HG03139 (cell line): ENCODE measurements at regions not wholly inside any gene's neighbourhood (a gene's known extent, or its start where the extent isn't known, plus 50 kb on each side); places are given as distances from the start of the nearest gene placed in this dataset.
"Not testable (repeated sequence)": the region's sequence is repeated elsewhere in the genome, so short reads cannot be mapped to it uniquely, and the experiment has no call there.

ENCODE experiments used
- ATAC-seq: cut with Tn5 transposase; IDR thresholded peaks from one replicate; pipeline ENCODE4 v1.9.1; 2021; ENCODE audit not compliant: unreplicated experiment

DNA sequence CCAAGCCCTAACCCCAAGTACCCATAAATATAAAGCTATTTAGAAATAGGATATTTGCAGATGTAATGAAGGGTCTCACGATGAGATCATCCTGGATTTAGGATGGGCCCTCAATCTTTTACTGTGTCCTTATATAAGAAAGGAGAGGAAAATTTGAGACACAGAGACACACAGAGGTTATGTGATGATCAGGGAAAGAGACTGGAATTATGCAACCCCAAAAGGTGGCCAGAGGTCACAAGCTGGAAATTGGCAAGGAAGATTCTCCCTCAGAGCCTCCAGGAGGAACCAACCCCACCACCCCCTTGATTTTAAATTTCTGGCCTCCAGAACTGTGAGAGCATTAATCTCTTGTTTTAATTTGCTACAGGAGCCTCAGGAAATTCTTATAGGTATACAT is 334.9 kb upstream of the PRICKLE1 start:
- ATAC-seq: no peak

DNA sequence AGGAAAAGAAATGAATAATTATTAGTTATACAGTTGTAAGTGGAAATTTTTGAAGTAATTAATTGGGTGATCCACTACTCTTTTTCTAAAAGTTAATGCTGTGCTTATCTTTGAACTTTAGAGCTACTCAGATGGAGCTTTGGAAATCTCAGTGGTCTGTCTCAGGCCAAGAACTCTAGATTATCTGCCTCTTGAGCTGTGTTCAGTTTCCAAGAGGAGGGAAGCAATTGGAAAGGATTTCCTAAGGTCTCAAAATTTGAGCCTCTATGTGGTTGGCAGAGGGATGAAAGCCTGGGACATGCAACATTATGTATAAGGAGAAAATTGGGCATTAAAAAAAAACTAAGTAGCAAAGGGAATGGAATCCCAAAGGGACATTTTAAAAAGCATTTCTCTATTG is 334.0 kb upstream of the PRICKLE1 start:
- ATAC-seq: no peak

DNA sequence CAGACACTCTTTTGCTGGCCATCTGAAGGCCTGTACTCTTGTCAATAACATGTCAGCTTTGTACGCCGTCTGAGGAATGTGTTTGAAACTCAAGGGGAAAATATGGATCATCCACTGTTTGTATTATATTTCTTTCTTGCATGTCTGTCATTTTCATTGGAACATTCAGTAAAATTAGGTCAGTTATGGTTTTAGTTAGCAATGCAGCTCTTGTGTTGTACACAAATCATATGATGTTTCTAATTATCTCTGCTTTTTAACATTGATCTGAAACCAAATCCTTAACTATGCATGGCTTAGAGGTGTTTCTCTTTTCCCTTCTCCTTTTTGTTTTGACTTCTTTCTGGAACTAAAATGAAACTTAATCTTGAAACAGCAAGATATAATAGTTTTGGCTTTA is 333.6 kb upstream of the PRICKLE1 start:
- ATAC-seq: no peak

DNA sequence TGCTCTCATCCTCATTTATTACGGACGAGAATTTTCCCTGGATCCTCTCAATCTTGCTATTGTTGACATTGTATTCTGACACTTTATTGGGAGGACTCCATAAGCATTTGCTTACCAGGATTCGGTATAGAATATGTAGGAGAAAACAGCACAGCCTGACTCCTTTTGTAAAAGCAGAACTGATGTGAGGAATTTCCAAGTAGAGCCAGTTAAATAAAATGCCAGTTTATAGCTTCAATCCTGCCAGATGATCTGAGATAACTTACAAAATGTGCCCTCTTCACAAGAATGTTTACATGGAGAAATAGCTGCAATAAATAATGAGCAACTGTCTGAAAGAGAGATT is 332.9 kb upstream of the PRICKLE1 start:
- ATAC-seq: no peak

DNA sequence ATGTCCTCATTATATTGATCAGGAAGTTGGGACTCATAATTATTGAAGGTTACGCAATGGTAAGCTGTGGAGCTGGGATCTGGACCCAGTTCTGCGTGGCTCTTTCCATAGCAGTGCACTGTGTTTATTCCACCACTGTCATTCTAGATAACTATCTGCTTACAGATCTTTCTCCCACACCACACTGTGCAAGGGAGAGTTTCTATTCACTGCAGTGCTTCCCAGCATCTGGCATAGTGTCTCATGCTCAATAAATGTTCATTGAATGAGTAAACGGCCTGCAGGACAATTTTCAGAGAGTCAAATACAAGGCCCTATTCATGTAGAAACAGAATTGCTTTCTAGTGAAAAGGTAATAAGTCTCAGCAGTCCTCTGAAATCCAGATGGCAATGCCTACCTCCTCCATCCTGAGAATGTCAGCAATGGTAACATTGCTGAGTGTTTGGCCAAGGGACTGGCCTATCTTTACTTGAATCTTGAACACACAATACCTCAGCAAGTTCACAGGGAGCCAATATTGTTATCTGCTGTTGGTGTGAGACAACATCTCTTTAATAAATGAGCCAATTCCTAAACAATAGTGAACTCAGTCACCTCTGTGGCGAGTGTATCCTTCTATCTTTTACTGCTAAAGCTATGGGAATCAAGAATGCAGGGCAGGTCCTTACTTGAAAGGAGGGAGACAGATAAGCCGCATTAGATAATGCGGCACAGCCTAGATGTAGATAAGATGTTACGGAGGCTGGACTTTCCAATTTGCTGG is 332.4 kb upstream of the PRICKLE1 start:
- ATAC-seq: no peak

DNA sequence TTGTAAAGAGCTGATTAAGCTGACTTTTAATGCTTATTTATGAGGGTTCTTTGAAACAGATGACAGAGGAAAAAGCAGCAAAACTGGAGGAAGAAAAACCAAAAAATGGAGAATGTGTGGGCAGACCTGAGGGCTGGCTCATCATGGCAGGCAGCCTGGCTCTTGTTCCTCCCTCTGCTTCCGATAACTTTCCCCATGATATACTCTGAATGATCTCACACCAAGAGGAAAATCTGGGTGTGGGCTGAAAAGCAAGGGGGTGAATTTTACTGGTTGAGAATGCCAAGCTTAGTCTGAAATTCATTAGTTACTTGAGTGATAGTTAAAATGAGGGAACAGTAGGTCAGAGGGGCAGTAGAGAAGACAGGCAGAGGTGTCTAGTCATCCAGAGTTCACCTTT is 330.1 kb upstream of the PRICKLE1 start:
- ATAC-seq: no peak

DNA sequence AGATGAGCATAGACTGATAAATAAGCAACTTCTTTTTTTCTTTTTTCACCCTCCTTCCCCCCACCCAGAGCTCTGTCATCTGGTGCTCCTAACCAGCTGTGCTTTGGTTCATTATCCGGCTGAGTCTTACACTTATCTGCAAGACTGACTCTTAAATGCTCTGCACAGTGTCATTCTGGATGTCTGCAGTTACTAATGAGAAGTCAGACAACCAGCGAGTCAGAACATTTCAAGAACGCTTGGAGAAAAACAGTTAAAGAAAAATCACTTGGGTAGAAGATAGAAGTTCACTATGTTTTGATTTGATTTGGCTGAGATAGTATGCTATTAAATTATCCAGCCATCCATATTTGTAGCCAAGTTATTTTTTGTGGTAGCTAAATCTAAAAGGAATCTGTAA is 328.9 kb upstream of the PRICKLE1 start:
- ATAC-seq: no peak

DNA sequence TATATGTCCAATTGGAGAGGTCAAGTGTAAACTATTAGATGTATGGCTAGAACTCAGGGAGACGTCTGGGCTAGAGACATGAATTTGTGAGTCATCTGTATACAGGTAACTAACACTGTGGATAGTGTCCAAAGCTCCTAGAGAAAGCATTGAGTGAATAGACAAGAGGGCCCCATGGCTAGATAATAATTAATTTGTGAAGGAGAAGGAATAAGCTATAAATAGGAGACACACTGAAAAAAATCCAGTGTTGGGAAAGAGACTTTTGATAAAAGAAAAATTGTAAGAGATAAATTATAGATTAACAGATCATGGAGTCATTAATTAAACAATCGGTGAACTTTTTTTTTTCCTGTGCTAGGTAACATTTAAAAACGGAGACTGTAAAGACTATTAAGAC is 326.6 kb upstream of the PRICKLE1 start:
- no peak for ATAC-seq

DNA sequence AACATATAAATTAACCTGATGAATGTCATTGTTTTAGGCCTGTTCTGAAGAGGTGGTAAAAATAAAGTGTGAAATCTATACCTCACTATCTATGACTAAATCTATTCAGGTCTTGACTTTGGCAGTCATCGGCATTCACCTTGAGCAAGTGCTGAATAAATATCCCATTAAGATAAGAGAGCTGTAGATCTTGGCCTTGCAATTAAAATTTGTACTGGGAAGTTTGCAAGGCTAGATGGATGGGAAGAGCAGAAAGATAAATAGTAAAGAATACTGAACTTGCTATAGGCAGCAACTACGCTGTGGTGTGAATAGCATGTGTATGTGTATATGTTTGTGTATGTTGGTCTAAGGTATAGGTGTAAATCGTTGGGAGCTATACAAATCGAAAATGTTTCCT is 325.9 kb upstream of the PRICKLE1 start:
- ATAC-seq: no peak

DNA sequence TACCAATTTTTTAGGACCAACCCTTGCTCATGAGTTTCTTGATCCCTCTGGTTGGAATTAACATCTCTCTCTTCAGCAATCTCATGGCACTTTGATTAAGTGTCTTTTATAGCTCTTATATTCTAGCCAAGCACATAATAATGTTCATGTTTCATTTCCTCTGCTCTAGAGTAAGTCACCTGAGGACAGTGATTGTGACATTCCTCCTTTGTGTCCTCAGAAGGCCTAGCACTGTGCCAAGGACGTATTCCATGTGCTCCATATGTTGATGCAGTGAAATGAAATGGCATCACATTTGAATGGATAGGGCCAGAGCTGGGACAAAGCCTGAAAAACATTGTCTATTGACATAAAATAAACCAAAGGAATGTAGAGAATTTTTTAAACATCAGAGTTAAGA is 322.8 kb upstream of the PRICKLE1 start:
- no peak for ATAC-seq

DNA sequence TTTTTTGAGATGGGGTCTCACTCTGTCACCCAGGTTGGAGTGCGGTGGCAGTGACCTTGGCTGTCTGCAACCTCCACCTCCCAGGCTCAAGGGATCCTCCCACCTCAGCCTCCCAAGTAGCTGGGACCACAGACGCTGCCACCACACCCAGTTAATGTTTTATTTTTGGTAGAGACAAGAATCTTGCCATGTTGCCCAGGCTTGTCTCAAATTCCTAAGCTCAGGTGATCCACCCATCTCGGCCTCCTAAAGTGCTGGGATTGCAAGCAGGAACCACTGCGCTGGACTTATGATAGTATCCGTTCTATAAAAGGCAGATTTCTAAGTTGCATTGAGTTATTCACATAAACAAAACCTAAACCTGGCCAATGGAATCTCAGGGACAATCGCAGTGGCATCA is 321.1 kb upstream of the PRICKLE1 start:
- no peak for ATAC-seq

DNA sequence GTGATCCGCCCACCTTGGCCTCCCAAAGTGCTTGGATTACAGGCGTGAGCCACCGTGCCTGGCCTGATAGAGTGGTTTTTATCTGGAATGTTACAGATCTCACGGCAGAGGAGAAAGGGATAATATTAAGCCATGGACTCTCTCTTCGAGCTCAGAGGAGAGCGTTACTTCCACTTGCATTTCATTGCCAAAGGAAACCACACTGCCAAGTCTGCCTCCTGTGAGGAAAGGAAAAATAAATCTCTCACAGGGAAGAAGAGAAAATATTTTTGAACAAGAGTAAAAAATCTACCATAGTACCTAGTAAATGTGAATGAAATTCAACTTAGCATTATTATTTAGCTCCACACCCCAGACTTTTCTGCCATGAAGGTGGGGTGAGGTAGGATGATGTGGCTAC is 319.2 kb upstream of the PRICKLE1 start:
- no peak for ATAC-seq

DNA sequence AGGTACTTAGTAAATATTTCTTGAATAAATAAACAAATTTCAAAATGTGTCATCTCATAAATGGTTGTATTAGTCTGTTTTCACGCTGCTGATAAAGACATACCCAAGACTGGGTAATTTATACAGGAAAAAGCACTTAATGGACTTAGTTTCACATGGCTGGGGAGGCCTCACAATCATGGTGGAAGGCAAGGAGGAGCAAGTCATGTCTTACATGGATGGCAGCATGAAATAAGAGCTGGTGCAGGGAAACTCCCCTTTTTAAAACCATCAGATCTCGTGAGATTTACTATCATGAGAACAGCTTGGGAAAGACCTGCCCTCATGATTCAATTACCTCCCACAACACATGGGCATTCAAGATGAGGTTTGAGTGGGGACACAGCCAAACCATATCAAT is 317.3 kb upstream of the PRICKLE1 start:
- not testable (repeated sequence) for ATAC-seq

DNA sequence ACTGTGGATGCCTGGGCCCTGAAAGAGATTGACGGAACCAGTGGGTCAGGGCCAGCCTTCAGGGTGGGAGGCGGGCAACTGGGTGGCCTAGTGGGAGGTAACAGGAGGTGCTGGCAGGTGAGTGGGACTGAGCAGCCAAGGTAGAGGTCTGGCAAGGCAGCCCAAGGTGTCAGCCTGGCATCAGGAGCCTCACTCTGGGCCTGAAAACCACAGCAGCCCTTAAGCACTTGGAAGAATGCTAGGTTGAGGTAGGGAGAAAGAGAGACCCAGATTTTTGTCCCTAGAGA is 315.8 kb upstream of the PRICKLE1 start:
- no peak for ATAC-seq

DNA sequence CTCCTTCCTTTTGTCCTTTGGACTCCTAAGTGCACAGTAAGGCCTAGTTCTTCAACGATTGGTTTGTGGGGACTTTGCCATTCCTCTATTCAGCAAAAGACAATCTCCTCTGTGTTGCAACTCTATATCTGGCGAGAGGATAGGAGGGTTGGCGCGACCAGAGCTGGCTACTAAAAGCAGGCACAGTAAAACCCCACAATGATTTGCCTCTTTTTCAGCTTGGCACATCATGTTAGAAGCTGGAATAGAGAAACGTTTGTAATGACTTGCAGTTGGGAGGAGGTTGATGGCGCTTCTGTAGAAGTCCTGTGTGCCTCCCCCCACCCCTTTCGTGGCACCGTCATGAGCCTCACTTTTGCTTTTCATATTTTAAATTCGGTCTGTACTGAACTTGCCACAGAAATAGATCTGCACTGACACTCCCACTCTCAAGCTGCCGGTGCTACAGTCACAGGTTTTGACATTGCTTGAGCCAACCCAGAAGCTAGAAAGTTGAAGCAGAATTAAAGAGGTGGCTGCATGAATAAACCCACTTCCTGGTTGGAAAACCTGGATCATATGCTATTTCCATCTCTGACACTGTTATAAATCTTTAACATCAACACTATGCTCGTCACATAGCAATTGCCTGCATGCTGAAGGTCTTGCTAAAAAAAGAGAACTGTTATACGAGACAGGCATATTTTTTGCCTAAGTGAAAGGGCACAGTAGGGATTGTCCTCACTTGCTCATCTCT is 315.3 kb upstream of the PRICKLE1 start:
- no peak for ATAC-seq

DNA sequence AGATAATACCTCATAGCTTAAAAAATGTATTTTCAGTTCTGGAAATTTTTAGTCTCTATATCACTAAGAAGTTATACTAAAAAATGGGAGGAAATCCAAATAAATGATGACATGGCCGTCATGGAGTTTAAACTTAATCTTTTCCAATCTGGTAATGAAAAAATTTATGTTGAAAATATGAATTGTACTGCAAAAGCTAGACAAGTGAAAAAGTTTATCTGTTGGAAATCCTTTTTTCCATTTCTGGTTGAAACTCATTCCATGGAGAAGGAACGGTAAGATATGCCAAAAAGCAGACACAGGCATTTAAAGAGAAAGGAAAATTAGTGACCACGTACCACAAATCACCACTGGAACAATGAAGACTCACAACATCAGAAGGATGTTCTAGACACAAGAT is 314.2 kb upstream of the PRICKLE1 start:
- ATAC-seq: no peak

DNA sequence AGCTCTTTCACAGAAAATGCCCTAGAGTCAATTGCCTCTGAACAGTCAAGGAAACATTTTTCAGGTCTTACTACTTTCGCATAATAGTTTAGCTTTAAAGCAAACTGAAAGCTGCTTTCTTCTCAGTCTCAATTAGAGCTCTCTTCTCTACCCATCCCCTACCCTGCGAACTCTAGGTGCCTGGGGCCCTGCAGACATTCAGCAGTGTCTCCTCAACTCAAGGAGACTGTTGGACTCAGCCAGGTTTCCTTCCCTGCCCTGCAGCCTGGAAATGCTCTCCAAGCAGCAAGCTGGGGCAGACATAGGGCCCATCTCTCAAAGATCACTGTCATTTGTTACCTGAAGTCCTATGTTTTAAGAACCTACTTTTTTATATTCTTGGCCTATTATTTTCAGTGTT is 312.5 kb upstream of the PRICKLE1 start:
- no peak for ATAC-seq

DNA sequence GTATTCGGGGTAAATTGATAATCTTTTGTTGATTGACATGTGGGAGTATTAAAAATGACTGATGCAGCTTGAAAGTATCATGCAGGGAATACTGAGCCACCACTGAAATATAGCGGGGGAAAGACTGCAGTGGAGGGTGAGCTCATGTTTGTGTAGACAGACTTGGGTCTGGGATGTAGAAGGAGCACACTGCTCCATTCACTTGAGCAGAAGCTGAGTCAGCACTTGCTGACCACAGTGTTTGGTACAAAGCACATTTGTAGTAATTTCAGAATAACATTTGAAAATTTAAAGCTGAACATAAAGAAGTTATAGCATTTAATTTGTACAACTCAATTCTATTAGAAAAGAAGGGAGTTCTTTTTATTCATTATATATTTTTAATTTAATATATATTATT is 304.3 kb upstream of the PRICKLE1 start:
- no peak for ATAC-seq

DNA sequence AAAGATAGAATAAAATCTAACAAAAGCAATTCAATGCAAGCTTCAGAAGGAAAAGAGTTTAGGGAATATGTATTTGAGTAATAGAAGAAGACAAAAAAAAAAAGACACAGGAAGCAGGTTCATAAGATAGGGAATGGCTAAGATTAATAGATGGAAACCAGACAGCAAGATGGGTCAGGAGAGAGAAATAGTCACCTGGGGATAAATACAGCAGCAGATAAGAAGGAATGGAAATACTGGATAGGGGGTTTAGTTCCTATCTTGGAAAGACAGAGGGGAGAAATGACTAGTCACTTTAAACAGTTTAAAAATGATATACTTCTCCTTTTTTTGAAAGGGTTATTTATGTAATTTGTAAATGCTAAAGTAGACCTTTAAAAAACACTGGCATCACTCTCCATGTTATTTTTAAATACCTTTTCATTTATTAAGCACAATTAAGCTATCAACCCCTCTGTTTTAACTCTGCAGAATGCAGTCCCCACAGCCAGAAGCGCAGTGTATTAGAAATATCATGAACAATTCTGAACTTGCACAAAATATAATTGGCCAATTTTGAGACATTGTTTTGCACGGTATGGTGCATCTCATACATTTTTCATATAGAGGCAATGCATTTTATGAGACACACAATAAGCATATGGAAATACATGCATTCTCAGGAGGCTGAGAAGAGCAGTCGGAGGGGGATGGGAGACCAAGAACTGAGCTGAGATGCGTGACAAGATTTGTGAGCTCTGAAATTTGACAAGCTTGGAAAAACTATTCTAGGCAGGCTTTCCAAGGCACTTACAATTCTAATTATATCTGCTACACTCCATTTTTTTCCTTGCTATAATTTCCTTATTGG is 303.4 kb upstream of the PRICKLE1 start:
- ATAC-seq: no peak

DNA sequence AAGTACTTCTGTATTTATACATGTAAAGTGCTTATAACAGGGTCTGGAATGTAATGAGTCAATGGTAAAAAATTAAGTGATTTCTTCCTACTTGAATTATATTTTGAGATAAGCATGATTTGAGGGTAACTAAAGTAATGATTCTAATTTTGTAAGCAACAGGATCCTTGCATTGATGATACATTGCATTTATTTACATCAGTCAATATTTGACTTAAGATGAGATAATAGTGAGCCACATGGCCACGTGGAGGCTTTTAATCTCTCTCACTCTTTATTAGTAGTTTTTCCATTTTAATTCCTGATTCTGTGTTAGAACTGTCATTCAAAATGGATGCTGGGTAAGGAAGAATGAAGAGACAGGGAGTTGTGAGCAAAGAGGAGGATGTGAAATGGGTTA is 298.1 kb upstream of the PRICKLE1 start:
- no peak for ATAC-seq

DNA sequence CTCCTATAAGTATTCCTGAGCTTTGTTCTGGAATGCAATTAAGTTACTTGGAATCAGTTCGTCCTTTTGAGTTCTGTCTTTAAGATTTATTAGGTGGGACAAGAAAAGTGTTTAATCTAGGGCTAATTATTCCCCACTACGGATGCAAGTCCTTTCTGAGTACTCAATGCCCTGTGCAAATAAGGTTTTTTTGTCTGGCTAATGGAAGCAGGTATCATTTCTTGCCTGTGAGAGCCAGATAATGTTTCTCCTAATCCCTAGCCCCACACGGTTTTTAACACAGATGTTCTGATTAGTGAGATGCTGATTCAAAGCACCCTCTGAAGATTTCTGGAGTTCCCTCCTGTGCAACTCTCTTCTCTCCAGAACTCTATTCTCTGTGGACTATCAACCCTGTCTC is 296.6 kb upstream of the PRICKLE1 start:
- no peak for ATAC-seq

DNA sequence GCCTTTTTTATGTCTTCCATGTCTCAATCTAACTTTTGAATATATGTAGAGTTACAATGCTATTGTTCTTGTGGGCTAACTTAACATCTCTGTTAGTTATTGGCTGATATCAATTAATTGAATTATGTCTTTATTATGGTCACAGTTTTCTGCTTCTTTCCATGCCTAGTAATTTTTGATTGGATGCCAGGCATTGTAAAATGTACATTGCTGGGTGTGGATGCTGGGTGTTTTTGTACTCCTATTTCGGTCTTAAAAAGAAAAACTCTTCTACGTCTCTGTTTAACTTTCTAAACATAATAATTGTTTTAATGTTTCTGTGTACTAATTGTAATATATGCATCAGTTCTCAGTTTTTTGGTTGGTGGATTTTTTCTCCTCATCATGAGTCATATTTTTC is 296.1 kb upstream of the PRICKLE1 start:
- ATAC-seq: no peak
